Lower leg skin (tissue), 3 donors: ENCODE measurements at regions not wholly inside any gene's neighbourhood (a gene's known extent, or its start where the extent isn't known, plus 50 kb on each side); places are given as distances from the start of the nearest gene placed in this dataset.
"Not testable (repeated sequence)": the region's sequence is repeated elsewhere in the genome, so short reads cannot be mapped to it uniquely, and the experiment has no call there.

Experiments used
- CTCF ChIP-seq, 3 donors: fragments of 450-650 bp; IDR thresholded peaks; one replicate each; pipeline ENCODE4 v1.5.1; 2016; ENCODE audit warnings: antibody characterized with exemption in 3 of 3, mild to moderate bottlenecking in 3 of 3, moderate library complexity in 2 of 3
- POLR2A ChIP-seq, 2 donors: fragments of 450-650 bp; IDR thresholded peaks; one replicate each; pipeline ENCODE4 v1.6.1; 2016 to 2017; ENCODE audit warnings: antibody characterized with exemption in 2 of 2, mild to moderate bottlenecking in 1 of 2, moderate library complexity in 1 of 2

- TF ChIP-seq CTCF, POLR2A (IDR thresholded peaks at IDR 0.05): not testable (repeated sequence)
These were observed 151.8 kb downstream of the NPIPA8 start for GRCh38 chr16:18184755-18185154.
